Astrocyte of the spinal cord (primary cell): ENCODE measurements at regions not wholly inside any gene's neighbourhood (a gene's known extent, or its start where the extent isn't known, plus 50 kb on each side); places are given as distances from the start of the nearest gene placed in this dataset.
"Not testable (repeated sequence)": the region's sequence is repeated elsewhere in the genome, so short reads cannot be mapped to it uniquely, and the experiment has no call there.

Experiments
- DNase-seq: peaks from one replicate; pipeline ENCODE4 v3.0.0; 2011; ENCODE audit warnings: low read depth, low spot score
- H3K4me3 ChIP-seq: 2 replicates; pipeline ENCODE4 v1.5.1; 2011; ENCODE audit warnings: low read depth, mild to moderate bottlenecking, low read length, moderate library complexity
- CTCF ChIP-seq: IDR thresholded peaks from 2 replicates; pipeline ENCODE4 v1.5.1; 2012; ENCODE audit warnings: low read depth, mild to moderate bottlenecking, low read length, inconsistent platforms
- in situ Hi-C: cut with HindIII; loops from 2 replicates; pipeline ENCODE4 v1.10.0; 2017; ENCODE audit warnings: low sequenced_read_pairs

- H3K4me3 ChIP-seq = no peak overlapping the region
- DNase-seq = no peak
- TF ChIP-seq CTCF = no peak
- in situ Hi-C loops = no loop called here
These were observed 73.7 kb upstream of the ETAA1 start for GRCh38 chr2:67323209-67323991.

- in situ Hi-C loops = no loop called here
- no peak for DNase-seq
- no peak overlapping the region for H3K4me3 ChIP-seq
- no peak for TF ChIP-seq CTCF
These were observed 67.6 kb upstream of the ETAA1 start for GRCh38 chr2:67329513-67329912.

GRCh38 chr2:67329951-67330350 is 67.2 kb upstream of the ETAA1 start:
- no peak overlapping the region for H3K4me3 ChIP-seq
- no peak for TF ChIP-seq CTCF
- in situ Hi-C loops = no loop called here
- no peak for DNase-seq

- in situ Hi-C loops, H3K4me3 ChIP-seq, DNase-seq: not testable (repeated sequence)
These were observed 65.6 kb upstream of the ETAA1 start for GRCh38 chr2:67331419-67332086.

- no peak for TF ChIP-seq CTCF
- in situ Hi-C loops = no loop called here
- no peak overlapping the region for H3K4me3 ChIP-seq
- DNase-seq = no peak
These were observed 59.2 kb upstream of the ETAA1 start for GRCh38 chr2:67337903-67338302.

- no peak overlapping the region for H3K4me3 ChIP-seq
- no peak for TF ChIP-seq CTCF
- DNase-seq = no peak
- in situ Hi-C loops = no loop called here
These were observed 58.4 kb upstream of the ETAA1 start for GRCh38 chr2:67338601-67339233.
